GM18507 (cell line): ENCODE measurements at regions not wholly inside any gene's neighbourhood (a gene's known extent, or its start where the extent isn't known, plus 50 kb on each side); places are given as distances from the start of the nearest gene placed in this dataset.
A peak's percentile ranks its signal among the peaks of the same experiment; 100 is the strongest.

Experiments used
- DNase-seq: peaks from one replicate; pipeline ENCODE4 v3.0.0; 2011; ENCODE audit warnings: low read depth; ENCODE audit not compliant: insufficient read length; ENCODE audit errors: extremely low spot score
- FAIRE-seq: peaks from 2 replicates; lab custom pipeline; 2011; peaks lifted over from hg19 to GRCh38; lab: Jason Lieb, UNC

GRCh38 chr9:89988458-89988857 is 383.6 kb downstream of the GADD45G start:
- no peak for DNase-seq
- no peak for FAIRE-seq

DNA sequence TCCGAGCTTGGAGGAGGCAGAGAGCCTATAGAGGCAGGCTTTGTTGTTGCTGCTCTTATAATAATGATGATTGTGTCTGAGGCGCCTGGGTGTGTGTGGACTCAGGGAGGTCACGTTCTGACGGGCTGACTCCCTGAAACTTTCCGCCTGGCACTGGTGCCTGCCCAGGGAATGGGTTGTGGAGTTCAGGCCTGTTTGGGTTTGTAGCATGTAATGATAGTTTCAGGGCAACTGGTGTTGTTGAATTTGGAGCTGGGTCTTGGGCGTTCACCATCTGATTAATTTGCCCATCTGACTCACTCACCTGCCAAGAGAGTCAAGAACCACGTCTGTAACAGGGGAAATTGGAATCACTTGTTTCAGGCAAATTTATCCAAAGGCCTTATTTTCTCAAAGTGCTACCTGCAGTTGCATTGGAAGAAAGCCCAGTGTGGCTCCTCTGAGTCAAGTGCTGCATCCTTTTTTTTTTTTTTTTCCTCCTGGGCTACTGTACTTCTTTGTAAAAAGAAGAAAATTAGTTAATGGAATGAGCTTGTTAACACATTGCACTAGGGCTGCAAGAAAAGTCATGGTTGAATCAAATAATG is 386.5 kb downstream of the GADD45G start:
- FAIRE-seq, result no peak
- no peak for DNase-seq

DNA sequence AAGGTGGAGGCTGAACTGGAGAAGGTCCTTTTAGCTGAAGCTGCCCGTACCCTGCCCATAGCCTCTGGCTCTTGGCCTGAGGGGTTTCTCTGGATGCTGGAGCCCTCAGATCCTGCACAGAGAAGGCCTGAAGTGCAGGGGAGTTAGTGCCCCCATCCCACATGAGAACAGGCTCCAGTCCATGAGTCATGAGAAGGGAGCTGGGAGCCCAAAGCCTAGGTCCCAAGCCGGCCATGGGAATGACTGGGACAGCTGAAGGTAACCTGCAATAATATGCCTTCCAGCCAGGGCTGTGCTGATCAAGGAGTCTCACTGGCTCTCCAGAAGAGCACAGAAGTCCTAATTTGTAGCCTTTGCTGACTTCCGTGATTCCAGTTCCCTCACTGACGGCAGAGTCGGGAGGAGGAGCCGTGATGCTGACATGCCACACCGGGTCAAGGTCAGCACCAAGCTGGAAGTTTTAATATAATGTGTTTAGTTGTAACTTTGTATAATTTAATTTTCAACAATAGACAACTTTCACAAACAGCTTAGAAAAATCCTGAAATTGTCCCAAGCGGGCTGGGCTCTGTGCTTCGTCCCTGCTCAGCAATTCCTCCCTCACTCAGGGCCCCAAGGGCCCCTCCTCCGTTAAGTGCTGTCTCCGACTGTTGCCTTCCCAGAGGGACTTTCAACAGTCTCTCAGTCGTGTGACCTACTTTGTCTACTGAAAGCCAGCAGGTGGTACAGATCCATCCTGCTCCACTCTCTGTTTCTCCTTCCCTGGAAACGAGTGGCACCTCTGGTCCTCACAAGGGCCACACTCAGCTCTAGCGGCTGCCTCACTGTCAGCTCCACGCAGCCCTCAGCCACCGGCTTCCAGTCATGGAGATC is 387.8 kb downstream of the GADD45G start:
- no peak for FAIRE-seq
- no peak for DNase-seq

DNA sequence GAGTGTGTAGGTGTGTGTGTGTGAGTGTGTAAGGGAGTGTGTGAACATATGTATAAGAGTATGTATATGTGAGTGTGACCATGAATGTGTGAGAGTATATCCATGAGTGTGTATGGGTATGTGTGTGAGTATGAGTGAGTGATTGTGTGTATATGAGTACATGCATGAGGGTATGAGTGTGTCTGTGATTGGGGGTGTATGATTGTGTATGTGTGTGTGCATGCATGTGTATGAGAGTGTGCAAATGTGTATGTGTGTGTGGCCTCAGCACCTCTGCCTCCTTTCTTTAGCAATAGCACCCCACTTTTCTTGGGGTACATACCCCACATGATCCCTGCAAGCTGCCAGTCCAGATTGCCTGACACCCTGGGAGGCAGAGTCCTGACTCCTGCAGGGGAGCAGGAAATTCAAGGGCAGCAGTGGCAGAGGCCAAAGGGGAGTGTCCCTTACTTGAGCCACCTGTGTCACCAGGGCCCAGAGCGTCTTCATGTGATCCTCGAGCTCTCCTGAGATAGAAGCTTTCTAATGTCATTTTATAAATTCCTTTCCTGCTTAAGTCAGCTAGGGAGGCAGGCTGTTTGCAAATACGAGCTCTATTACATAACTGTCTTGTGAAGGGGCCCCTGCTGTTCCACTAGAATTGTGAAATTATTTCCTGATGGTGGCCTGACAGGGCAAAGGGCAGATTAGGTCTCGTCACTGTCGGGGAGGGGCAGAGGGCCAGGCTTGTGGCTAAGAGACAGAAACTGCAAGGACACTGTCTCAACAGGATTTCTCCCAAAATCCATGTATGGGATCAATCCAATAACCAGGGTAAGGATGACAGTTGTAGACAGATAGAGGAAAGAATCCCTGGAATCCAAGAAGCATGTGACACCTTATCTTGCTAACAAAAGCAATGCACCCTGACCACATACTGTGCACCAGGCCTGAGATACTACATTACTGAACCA is 389.1 kb downstream of the GADD45G start:
- DNase-seq, result no peak
- no peak for FAIRE-seq

DNA sequence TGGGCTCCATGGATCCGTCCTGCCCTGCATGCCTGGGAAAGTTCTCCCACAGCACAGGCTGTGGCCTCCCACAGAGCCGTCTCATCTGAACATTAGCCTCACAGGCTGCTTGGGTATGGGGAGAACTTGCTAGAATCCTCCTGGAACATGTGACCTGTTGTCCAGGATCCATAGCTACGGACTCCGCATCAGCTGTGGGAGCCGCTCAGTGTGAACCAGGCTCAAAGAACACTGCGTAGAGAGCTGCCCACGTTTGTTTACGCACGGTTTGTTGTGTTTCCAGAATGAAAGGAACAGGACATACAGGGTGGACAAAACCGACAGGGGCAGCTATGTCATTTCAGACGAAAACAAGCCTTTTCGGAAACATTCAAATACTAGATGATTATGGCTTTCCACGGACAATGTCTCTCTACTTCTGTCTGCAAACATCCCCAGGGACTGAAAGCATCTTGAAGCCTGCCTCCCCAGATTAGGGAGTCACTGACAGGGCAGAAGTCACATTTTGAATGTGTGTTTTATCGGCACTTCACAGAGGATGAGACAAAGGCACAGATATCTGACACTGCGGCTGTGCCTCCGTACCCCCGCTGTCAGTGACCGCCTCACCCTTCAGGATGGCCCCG is 390.3 kb downstream of the GADD45G start:
- FAIRE-seq, result no peak
- DNase-seq, result no peak

GRCh38 chr9:89996116-89996515 is 391.3 kb downstream of the GADD45G start:
- no peak for FAIRE-seq
- no peak for DNase-seq

GRCh38 chr9:89996773-89997172 is 392.0 kb downstream of the GADD45G start:
- FAIRE-seq (no peak), DNase-seq (no peak)

DNA sequence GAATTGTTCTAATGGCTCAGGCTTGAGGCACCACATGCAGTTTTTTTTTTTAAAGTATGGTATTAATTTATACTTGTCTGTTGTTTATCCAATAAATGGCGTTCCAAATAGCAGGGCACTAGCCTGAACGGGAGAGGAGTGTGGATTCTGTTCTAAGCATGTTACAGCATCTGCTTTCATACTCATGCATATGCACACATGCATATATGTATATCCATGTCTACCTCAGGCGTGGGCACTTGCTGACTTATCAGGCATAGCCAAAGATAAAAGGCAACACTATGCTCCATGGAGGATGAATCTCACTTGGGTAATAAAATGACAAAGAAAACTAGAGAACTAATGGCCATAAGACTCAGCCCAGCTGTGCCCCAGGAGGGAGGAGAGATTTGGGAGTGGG is 393.8 kb downstream of the GADD45G start:
- no peak for FAIRE-seq
- no peak for DNase-seq

- DNase-seq (no peak), FAIRE-seq (no peak)
Measured at GRCh38 chr9:89999176-89999533, 394.3 kb downstream of the GADD45G start.

- FAIRE-seq, result peak; percentile 95
Measured at GRCh38 chr9:89999534-90000370, 394.9 kb downstream of the GADD45G start.

GRCh38 chr9:90000925-90001324 is 396.1 kb downstream of the GADD45G start:
- no peak for DNase-seq
- FAIRE-seq, result no peak

More at GRCh38 chr9:89999534-90000370, 394.9 kb downstream of the GADD45G start:
- DNase-seq, result peak; percentile 67

DNA sequence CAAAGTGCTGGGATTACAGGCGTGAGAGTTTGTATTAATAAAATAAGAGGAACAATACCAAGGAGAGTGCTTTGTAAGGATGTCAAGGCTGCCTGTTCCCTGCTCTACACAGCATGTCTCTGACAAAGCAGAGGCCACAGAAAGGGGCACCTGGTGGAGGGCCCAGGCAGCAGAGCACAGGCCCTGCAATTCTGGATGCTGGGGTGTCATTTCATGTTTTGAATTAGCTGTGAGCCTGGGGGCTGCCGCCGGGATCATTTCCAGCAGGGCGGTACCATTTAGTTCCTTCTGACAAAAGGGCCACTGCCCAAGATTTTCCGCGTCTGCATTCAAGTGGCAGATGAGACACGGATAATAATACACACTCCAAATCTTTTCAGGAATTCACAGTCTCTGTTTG is 396.9 kb downstream of the GADD45G start:
- FAIRE-seq (no peak), DNase-seq (no peak)

- DNase-seq (no peak), FAIRE-seq (no peak)
Measured at GRCh38 chr9:90002397-90003271, 397.8 kb downstream of the GADD45G start.

GRCh38 chr9:90005388-90005787 is 400.6 kb downstream of the GADD45G start:
- FAIRE-seq (no peak), DNase-seq (no peak)

- DNase-seq (no peak), FAIRE-seq (no peak)
Measured at GRCh38 chr9:90007516-90008440, 403.0 kb downstream of the GADD45G start.

- FAIRE-seq (no peak), DNase-seq (no peak)
Measured at GRCh38 chr9:90009447-90009846, 404.6 kb downstream of the GADD45G start.

- no peak for DNase-seq
- no peak for FAIRE-seq
Measured at GRCh38 chr9:90010793-90011192, 406.0 kb downstream of the GADD45G start.
